Uterus (tissue), 2 donors: ENCODE measurements at regions not wholly inside any gene's neighbourhood (a gene's known extent, or its start where the extent isn't known, plus 50 kb on each side); places are given as distances from the start of the nearest gene placed in this dataset.

Source experiments
- POLR2A ChIP-seq, 2 donors: fragments of 450-650 bp; IDR thresholded peaks; one replicate each; pipeline ENCODE4 v1.6.1; 2016; ENCODE audit warnings: antibody characterized with exemption in 2 of 2, mild to moderate bottlenecking in 1 of 2, moderate library complexity in 1 of 2
- TF ChIP-seq, protein P1 (sequence below), 4 experiments: fragments of 200-600 bp in 2 of 4; fragments of 450-650 bp in 2 of 4; sonication (generic) in 2 of 4; IDR thresholded peaks; one replicate each; pipeline ENCODE4 v1.5.1; 2016 to 2019; ENCODE audit warnings: antibody characterized with exemption in 4 of 4, mild to moderate bottlenecking in 2 of 4, moderate library complexity in 1 of 4

DNA sequence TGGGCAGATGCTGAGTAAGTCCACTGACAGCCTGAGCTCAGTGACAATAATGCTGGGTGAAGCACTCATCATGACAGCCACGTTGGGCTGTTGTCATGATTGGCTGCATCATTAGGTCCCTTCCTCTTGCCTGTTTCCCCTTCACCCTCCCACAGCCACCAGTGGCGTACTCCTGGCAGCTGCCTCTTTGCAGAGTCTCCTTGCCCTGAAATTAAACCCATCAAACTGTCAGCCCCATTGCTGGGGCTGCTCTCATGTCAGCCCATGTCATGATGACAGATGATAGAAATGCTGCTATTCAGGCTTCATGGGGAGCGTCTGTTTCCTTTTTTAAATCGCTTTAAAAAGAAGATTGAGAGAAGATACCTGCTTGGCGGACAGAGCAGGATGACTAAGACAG is 327.4 kb downstream of the AGTPBP1 start:
- TF ChIP-seq, protein P1, sequence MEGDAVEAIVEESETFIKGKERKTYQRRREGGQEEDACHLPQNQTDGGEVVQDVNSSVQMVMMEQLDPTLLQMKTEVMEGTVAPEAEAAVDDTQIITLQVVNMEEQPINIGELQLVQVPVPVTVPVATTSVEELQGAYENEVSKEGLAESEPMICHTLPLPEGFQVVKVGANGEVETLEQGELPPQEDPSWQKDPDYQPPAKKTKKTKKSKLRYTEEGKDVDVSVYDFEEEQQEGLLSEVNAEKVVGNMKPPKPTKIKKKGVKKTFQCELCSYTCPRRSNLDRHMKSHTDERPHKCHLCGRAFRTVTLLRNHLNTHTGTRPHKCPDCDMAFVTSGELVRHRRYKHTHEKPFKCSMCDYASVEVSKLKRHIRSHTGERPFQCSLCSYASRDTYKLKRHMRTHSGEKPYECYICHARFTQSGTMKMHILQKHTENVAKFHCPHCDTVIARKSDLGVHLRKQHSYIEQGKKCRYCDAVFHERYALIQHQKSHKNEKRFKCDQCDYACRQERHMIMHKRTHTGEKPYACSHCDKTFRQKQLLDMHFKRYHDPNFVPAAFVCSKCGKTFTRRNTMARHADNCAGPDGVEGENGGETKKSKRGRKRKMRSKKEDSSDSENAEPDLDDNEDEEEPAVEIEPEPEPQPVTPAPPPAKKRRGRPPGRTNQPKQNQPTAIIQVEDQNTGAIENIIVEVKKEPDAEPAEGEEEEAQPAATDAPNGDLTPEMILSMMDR (IDR thresholded peaks at IDR 0.05) = no peak
- TF ChIP-seq POLR2A (IDR thresholded peaks at IDR 0.05) = no peak
